ENCODE measurements at regions not wholly inside any gene's neighbourhood (a gene's known extent, or its start where the extent isn't known, plus 50 kb on each side); places are given as distances from the start of the nearest gene placed in this dataset.

- DNase-seq (no peak), ATAC-seq (no peak)
- no peak for TF ChIP-seq CTCF (IDR thresholded peaks at IDR 0.05)
- Histone ChIP-seq H3K27ac (no peak overlapping the region), H3K9me3 (no peaks in the 10 kb centered on the region), H3K36me3 (no peaks in the 10 kb centered on the region), H3K27me3 (no peaks in the 10 kb centered on the region), H3K4me1 (no peaks in the 10 kb centered on the region), H3K4me3 (no peak overlapping the region)
- intact Hi-C loops (cut with DNase I) = no loop called here
These were observed 202.3 kb upstream of the LMNTD1 start for GRCh38 chr12:25755136-25755970.

- Histone ChIP-seq H3K4me3 (no peak overlapping the region), H3K27ac (no peak overlapping the region), H3K4me1 (no peaks in the 10 kb centered on the region), H3K9me3 (no peaks in the 10 kb centered on the region), H3K36me3 (no peaks in the 10 kb centered on the region), H3K27me3 (no peaks in the 10 kb centered on the region)
- ATAC-seq = no peak
- intact Hi-C loops (cut with DNase I) = no loop called here
- no peak for TF ChIP-seq CTCF (IDR thresholded peaks at IDR 0.05)
- DNase-seq = no peak
These were observed 202.6 kb upstream of the RASSF8 start for GRCh38 chr12:25755971-25756260.

GRCh38 chr12:25757037-25757665, 201.3 kb upstream of the RASSF8 start:
- no peak for ATAC-seq
- H3K27ac ChIP-seq = no peak overlapping the region
- no peaks in the 10 kb centered on the region for H3K9me3 ChIP-seq
- H3K4me3 ChIP-seq = no peak overlapping the region
- no peak for TF ChIP-seq CTCF (IDR thresholded peaks at IDR 0.05)
- intact Hi-C loops (cut with DNase I) = no loop called here
- no peak for DNase-seq
- H3K36me3 ChIP-seq = no peaks in the 10 kb centered on the region
- H3K4me1 ChIP-seq = no peaks in the 10 kb centered on the region
- no peaks in the 10 kb centered on the region for H3K27me3 ChIP-seq

- no peak overlapping the region for H3K4me3 ChIP-seq
- no peak for TF ChIP-seq CTCF (IDR thresholded peaks at IDR 0.05)
- intact Hi-C loops (cut with DNase I) = no loop called here
- no peak for DNase-seq
- H3K36me3 ChIP-seq = no peaks in the 10 kb centered on the region
- no peak overlapping the region for H3K27ac ChIP-seq
- no peaks in the 10 kb centered on the region for H3K4me1 ChIP-seq
- no peak for ATAC-seq
- H3K9me3 ChIP-seq = no peaks in the 10 kb centered on the region
- no peaks in the 10 kb centered on the region for H3K27me3 ChIP-seq
These were observed 198.7 kb upstream of the RASSF8 start for GRCh38 chr12:25759752-25760151.

- no peaks in the 10 kb centered on the region for H3K4me1 ChIP-seq
- no peak for TF ChIP-seq CTCF (IDR thresholded peaks at IDR 0.05)
- no peaks in the 10 kb centered on the region for H3K9me3 ChIP-seq
- no peaks in the 10 kb centered on the region for H3K36me3 ChIP-seq
- intact Hi-C loops (cut with DNase I) = no loop called here
- DNase-seq = no peak
- H3K27me3 ChIP-seq = no peaks in the 10 kb centered on the region
- no peak overlapping the region for H3K27ac ChIP-seq
- no peak for ATAC-seq
- H3K4me3 ChIP-seq = no peak overlapping the region
These were observed 197.1 kb upstream of the RASSF8 start for GRCh38 chr12:25761356-25761755.
